C4-2B (cell line): ENCODE measurements at regions not wholly inside any gene's neighbourhood (a gene's known extent, or its start where the extent isn't known, plus 50 kb on each side); places are given as distances from the start of the nearest gene placed in this dataset.

Experiments
- CTCF ChIP-seq: fragments of 450-650 bp; conservative IDR thresholded peaks from 2 replicates; pipeline ENCODE4 v1.5.1; 2017; ENCODE audit warnings: mild to moderate bottlenecking
- ZFX ChIP-seq: fragments of 450-650 bp; IDR thresholded peaks from 2 replicates; pipeline ENCODE4 v1.6.1; 2017

- TF ChIP-seq CTCF (no peak), ZFX (no peak)
Observed at GRCh38 chr10:121296881-121297585, 301.2 kb downstream of the FGFR2 start.
